ENCODE measurements at regions not wholly inside any gene's neighbourhood (a gene's known extent, or its start where the extent isn't known, plus 50 kb on each side); places are given as distances from the start of the nearest gene placed in this dataset.
"Not testable (repeated sequence)": the region's sequence is repeated elsewhere in the genome, so short reads cannot be mapped to it uniquely, and the experiment has no call there.

GRCh38 chr5:39946356-39947045 lies 521.7 kb upstream of the DAB2 start:
- H3K27me3 Mint-ChIP-seq = no peaks in the 10 kb centered on the region
- H3K4me3 Mint-ChIP-seq = no peak overlapping the region
- no peak overlapping the region for H3K27ac Mint-ChIP-seq
- no peaks in the 10 kb centered on the region for H3K9me3 Mint-ChIP-seq
- no peak for DNase-seq (ENCODE audit: low spot score in 2 of 2)
- no peak for ATAC-seq (ENCODE audit: low read depth)
- no peaks in the 10 kb centered on the region for H3K36me3 Mint-ChIP-seq
- H3K4me1 Mint-ChIP-seq = peaks cover 3% of the 10 kb centered on the region

GRCh38 chr5:39945870-39946269 lies 521.1 kb upstream of the DAB2 start:
- Mint-ChIP-seq H3K4me3 (no peak overlapping the region), H3K4me1 (peaks cover 3% of the 10 kb centered on the region), H3K9me3 (no peaks in the 10 kb centered on the region), H3K27me3 (no peaks in the 10 kb centered on the region), H3K27ac (no peak overlapping the region), H3K36me3 (no peaks in the 10 kb centered on the region)
- no peak for ATAC-seq (ENCODE audit: low read depth)
- DNase-seq (ENCODE audit: low spot score in 2 of 2) = no peak

- Mint-ChIP-seq H3K4me1 (no peaks in the 10 kb centered on the region), H3K27me3 (no peaks in the 10 kb centered on the region), H3K4me3 (no peak overlapping the region), H3K9me3 (no peaks in the 10 kb centered on the region), H3K36me3 (no peaks in the 10 kb centered on the region), H3K27ac (no peak overlapping the region)
- no peak for DNase-seq (ENCODE audit: low spot score in 2 of 2)
- ATAC-seq (ENCODE audit: low read depth) = no peak
Measured at GRCh38 chr5:39943811-39944210, 519.0 kb upstream of the DAB2 start.

- H3K4me3 Mint-ChIP-seq = no peak overlapping the region
- ATAC-seq (ENCODE audit: low read depth) = no peak
- H3K4me1 Mint-ChIP-seq = no peaks in the 10 kb centered on the region
- peaks cover 2% of the 10 kb centered on the region for H3K27me3 Mint-ChIP-seq
- DNase-seq (ENCODE audit: low spot score in 2 of 2) = no peak
- H3K9me3 Mint-ChIP-seq = no peaks in the 10 kb centered on the region
- H3K27ac Mint-ChIP-seq = no peak overlapping the region
- no peaks in the 10 kb centered on the region for H3K36me3 Mint-ChIP-seq
Measured at GRCh38 chr5:39942606-39943005, 517.8 kb upstream of the DAB2 start.

- Mint-ChIP-seq H3K4me3 (no peak overlapping the region), H3K27me3 (peaks cover 2% of the 10 kb centered on the region), H3K4me1 (no peaks in the 10 kb centered on the region), H3K9me3 (no peaks in the 10 kb centered on the region), H3K36me3 (no peaks in the 10 kb centered on the region), H3K27ac (no peak overlapping the region)
- DNase-seq (ENCODE audit: low spot score in 2 of 2) = no peak
- ATAC-seq (ENCODE audit: low read depth) = no peak
Measured at GRCh38 chr5:39941416-39941815, 516.6 kb upstream of the DAB2 start.

- ATAC-seq (ENCODE audit: low read depth) = no peak
- H3K4me3 Mint-ChIP-seq = no peak overlapping the region
Measured at GRCh38 chr5:39934830-39935229, 510.1 kb upstream of the DAB2 start.

GRCh38 chr5:39933061-39933460 lies 508.3 kb upstream of the DAB2 start:
- Mint-ChIP-seq H3K9me3 (no peaks in the 10 kb centered on the region), H3K27ac (no peak overlapping the region), H3K4me1 (no peaks in the 10 kb centered on the region), H3K36me3 (no peaks in the 10 kb centered on the region), H3K27me3 (peaks cover under 1% of the 10 kb centered on the region), H3K4me3 (no peak overlapping the region)
- ATAC-seq (ENCODE audit: low read depth) (no peak), DNase-seq (ENCODE audit: low spot score in 2 of 2) (no peak)

More at GRCh38 chr5:39934830-39935229, 510.1 kb upstream of the DAB2 start:
- Mint-ChIP-seq H3K27ac (no peak overlapping the region), H3K4me1 (no peaks in the 10 kb centered on the region), H3K9me3 (no peaks in the 10 kb centered on the region), H3K36me3 (no peaks in the 10 kb centered on the region), H3K27me3 (peaks cover 2% of the 10 kb centered on the region)
- no peak for DNase-seq (ENCODE audit: low spot score in 2 of 2)

GRCh38 chr5:39928709-39929108 lies 503.9 kb upstream of the DAB2 start:
- Mint-ChIP-seq H3K9me3 (no peaks in the 10 kb centered on the region), H3K27ac (no peak overlapping the region), H3K4me1 (no peaks in the 10 kb centered on the region), H3K36me3 (no peaks in the 10 kb centered on the region), H3K4me3 (no peak overlapping the region), H3K27me3 (no peaks in the 10 kb centered on the region)
- DNase-seq (ENCODE audit: low spot score in 2 of 2) (no peak), ATAC-seq (ENCODE audit: low read depth) (no peak)

- Mint-ChIP-seq H3K4me3 (no peak overlapping the region), H3K9me3 (no peaks in the 10 kb centered on the region), H3K4me1 (no peaks in the 10 kb centered on the region), H3K27me3 (no peaks in the 10 kb centered on the region), H3K27ac (no peak overlapping the region), H3K36me3 (no peaks in the 10 kb centered on the region)
- DNase-seq (ENCODE audit: low spot score in 2 of 2) (no peak), ATAC-seq (ENCODE audit: low read depth) (no peak)
Measured at GRCh38 chr5:39919876-39920275, 495.1 kb upstream of the DAB2 start.

GRCh38 chr5:39912906-39913305 lies 488.1 kb upstream of the DAB2 start:
- no peak overlapping the region for H3K4me3 Mint-ChIP-seq
- no peak overlapping the region for H3K27ac Mint-ChIP-seq
- no peaks in the 10 kb centered on the region for H3K36me3 Mint-ChIP-seq
- H3K4me1 Mint-ChIP-seq = no peaks in the 10 kb centered on the region
- peaks cover 4% of the 10 kb centered on the region for H3K27me3 Mint-ChIP-seq
- no peak for ATAC-seq (ENCODE audit: low read depth)
- no peak for DNase-seq (ENCODE audit: low spot score in 2 of 2)
- no peaks in the 10 kb centered on the region for H3K9me3 Mint-ChIP-seq

- not testable (repeated sequence) for H3K27me3 Mint-ChIP-seq; H3K4me3 Mint-ChIP-seq; DNase-seq (ENCODE audit: low spot score in 2 of 2); H3K9me3 Mint-ChIP-seq; H3K27ac Mint-ChIP-seq; ATAC-seq (ENCODE audit: low read depth); H3K4me1 Mint-ChIP-seq; H3K36me3 Mint-ChIP-seq
Measured at GRCh38 chr5:39907267-39907951, 482.6 kb upstream of the DAB2 start.

GRCh38 chr5:39906146-39906545 lies 481.4 kb upstream of the DAB2 start:
- H3K4me3 Mint-ChIP-seq = no peak overlapping the region
- H3K9me3 Mint-ChIP-seq = no peaks in the 10 kb centered on the region
- DNase-seq (ENCODE audit: low spot score in 2 of 2) = no peak
- H3K27me3 Mint-ChIP-seq = no peaks in the 10 kb centered on the region
- H3K27ac Mint-ChIP-seq = no peak overlapping the region
- no peaks in the 10 kb centered on the region for H3K4me1 Mint-ChIP-seq
- no peaks in the 10 kb centered on the region for H3K36me3 Mint-ChIP-seq
- no peak for ATAC-seq (ENCODE audit: low read depth)

- Mint-ChIP-seq H3K4me3 (no peak overlapping the region), H3K9me3 (no peaks in the 10 kb centered on the region), H3K27me3 (no peaks in the 10 kb centered on the region), H3K36me3 (no peaks in the 10 kb centered on the region), H3K4me1 (no peaks in the 10 kb centered on the region), H3K27ac (no peak overlapping the region)
- no peak for ATAC-seq (ENCODE audit: low read depth)
- DNase-seq (ENCODE audit: low spot score in 2 of 2) = no peak
Measured at GRCh38 chr5:39905356-39905755, 480.6 kb upstream of the DAB2 start.

GRCh38 chr5:39902626-39903025 lies 477.8 kb upstream of the DAB2 start:
- H3K27ac Mint-ChIP-seq = no peak overlapping the region
- no peak for DNase-seq (ENCODE audit: low spot score in 2 of 2)

GRCh38 chr5:39898731-39899130 lies 474.0 kb upstream of the DAB2 start:
- peaks cover 3% of the 10 kb centered on the region for H3K27me3 Mint-ChIP-seq
- no peaks in the 10 kb centered on the region for H3K36me3 Mint-ChIP-seq
- no peak overlapping the region for H3K27ac Mint-ChIP-seq
- DNase-seq (ENCODE audit: low spot score in 2 of 2) = no peak
- ATAC-seq (ENCODE audit: low read depth) = no peak
- no peaks in the 10 kb centered on the region for H3K9me3 Mint-ChIP-seq
- H3K4me1 Mint-ChIP-seq = no peaks in the 10 kb centered on the region
- H3K4me3 Mint-ChIP-seq = no peak overlapping the region

More at GRCh38 chr5:39902626-39903025, 477.8 kb upstream of the DAB2 start:
- no peaks in the 10 kb centered on the region for H3K4me1 Mint-ChIP-seq
- no peaks in the 10 kb centered on the region for H3K36me3 Mint-ChIP-seq
- no peak overlapping the region for H3K4me3 Mint-ChIP-seq
- no peak for ATAC-seq (ENCODE audit: low read depth)
- H3K27me3 Mint-ChIP-seq = no peaks in the 10 kb centered on the region
- H3K9me3 Mint-ChIP-seq = no peaks in the 10 kb centered on the region

Measured in memory B cell (primary cell).